Colonic mucosa (tissue), 4 donors: ENCODE measurements at regions not wholly inside any gene's neighbourhood (a gene's known extent, or its start where the extent isn't known, plus 50 kb on each side); places are given as distances from the start of the nearest gene placed in this dataset.
"Not testable (repeated sequence)": the region's sequence is repeated elsewhere in the genome, so short reads cannot be mapped to it uniquely, and the experiment has no call there.

ENCODE experiments used
- DNase-seq: peaks from one replicate; pipeline ENCODE4 v3.0.0-alpha.2; 2020
- H3K27ac ChIP-seq: fragments of 200-600 bp; one replicate; pipeline ENCODE4 v1.8.0; 2021
- H3K27me3 ChIP-seq: fragments of 200-600 bp; one replicate; pipeline ENCODE4 v1.8.0; 2021
- H3K36me3 ChIP-seq: fragments of 200-600 bp; one replicate; pipeline ENCODE4 v1.8.0; 2021
- H3K4me1 ChIP-seq: fragments of 200-600 bp; one replicate; pipeline ENCODE4 v1.8.0; 2021; ENCODE audit warnings: mild to moderate bottlenecking
- H3K4me3 ChIP-seq: fragments of 200-600 bp; one replicate; pipeline ENCODE4 v1.8.0; 2021
- H3K9ac ChIP-seq, 2 donors: one replicate each; pipeline ENCODE4 v1.7.0; 2013; ENCODE audit warnings: control low read depth in 2 of 2, low read depth in 2 of 2, low read length in 2 of 2
- H3K9me3 ChIP-seq: fragments of 200-600 bp; one replicate; pipeline ENCODE4 v1.8.0; 2021
- intact Hi-C: fragments of 100-400 bp; cut with DNase I; formaldehyde crosslinking; loops from one replicate; pipeline ENCODE4 v1.14.1; 2022
- TF ChIP-seq, protein P1 (sequence below): fragments of 200-600 bp; IDR thresholded peaks from one replicate; pipeline ENCODE4 v1.8.0; 2022; ENCODE audit warnings: antibody characterized with exemption, mild to moderate bottlenecking
- donor health status: healthy.
- donor health status: DM: no; HTN: no; CAD: no.
- donor health status: DM: no; HTN: no; CAD: no.

DNA sequence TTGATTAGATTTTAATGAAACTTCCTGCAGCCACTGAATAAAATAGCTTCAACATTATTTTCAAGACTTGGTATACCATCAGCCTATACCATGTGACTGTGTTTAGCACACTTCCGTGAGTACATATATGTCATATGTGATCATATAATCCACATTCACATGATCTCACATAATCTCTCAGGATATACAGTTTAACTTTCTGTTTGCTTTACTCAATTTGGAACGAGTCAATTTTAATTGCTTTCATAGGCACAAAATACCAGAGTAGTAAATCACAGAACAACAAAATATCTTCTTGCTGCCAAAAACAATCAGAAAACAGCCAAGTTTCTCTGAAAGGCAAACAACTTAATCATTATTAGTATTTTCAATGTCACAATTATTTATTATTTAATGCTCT lies 731.1 kb upstream of the DIAPH2 start:
- TF ChIP-seq, protein P1, sequence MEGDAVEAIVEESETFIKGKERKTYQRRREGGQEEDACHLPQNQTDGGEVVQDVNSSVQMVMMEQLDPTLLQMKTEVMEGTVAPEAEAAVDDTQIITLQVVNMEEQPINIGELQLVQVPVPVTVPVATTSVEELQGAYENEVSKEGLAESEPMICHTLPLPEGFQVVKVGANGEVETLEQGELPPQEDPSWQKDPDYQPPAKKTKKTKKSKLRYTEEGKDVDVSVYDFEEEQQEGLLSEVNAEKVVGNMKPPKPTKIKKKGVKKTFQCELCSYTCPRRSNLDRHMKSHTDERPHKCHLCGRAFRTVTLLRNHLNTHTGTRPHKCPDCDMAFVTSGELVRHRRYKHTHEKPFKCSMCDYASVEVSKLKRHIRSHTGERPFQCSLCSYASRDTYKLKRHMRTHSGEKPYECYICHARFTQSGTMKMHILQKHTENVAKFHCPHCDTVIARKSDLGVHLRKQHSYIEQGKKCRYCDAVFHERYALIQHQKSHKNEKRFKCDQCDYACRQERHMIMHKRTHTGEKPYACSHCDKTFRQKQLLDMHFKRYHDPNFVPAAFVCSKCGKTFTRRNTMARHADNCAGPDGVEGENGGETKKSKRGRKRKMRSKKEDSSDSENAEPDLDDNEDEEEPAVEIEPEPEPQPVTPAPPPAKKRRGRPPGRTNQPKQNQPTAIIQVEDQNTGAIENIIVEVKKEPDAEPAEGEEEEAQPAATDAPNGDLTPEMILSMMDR, result no peak
- intact Hi-C loops, result no loop called here
- no peaks in the 10 kb centered on the region for H3K4me1 ChIP-seq
- H3K4me3 ChIP-seq, result no peak overlapping the region
- no peak overlapping the region for H3K9ac ChIP-seq
- H3K9me3 ChIP-seq, result no peaks in the 10 kb centered on the region
- H3K27me3 ChIP-seq, result no peaks in the 10 kb centered on the region
- DNase-seq, result no peak
- no peaks in the 10 kb centered on the region for H3K36me3 ChIP-seq
- no peak overlapping the region for H3K27ac ChIP-seq

DNA sequence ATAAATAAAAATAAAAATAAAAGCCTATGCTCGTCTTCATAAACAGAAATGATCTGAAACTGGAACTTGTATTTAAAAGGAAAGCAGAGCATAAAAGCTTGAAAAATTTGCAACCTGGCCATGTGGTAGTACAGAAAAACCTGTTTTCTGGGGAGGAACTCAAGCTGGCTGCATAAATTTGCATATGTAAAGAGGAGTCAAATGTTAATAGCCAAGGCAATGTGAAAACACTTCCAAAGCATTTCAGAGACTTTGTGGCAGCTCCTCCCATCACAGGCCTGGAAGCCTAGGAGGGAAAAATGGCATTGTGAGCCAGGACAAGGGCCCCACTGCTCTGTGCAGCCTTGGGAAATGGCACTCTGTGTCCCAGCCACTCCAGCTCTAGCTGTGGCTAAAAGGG lies 727.9 kb upstream of the DIAPH2 start:
- intact Hi-C loops, result no loop called here
- H3K9ac ChIP-seq, result no peak overlapping the region
- H3K36me3 ChIP-seq, result no peaks in the 10 kb centered on the region
- no peaks in the 10 kb centered on the region for H3K9me3 ChIP-seq
- no peak overlapping the region for H3K4me3 ChIP-seq
- H3K4me1 ChIP-seq, result no peaks in the 10 kb centered on the region
- no peak for DNase-seq
- H3K27ac ChIP-seq, result no peak overlapping the region
- TF ChIP-seq, protein P1, result no peak
- H3K27me3 ChIP-seq, result no peaks in the 10 kb centered on the region

DNA sequence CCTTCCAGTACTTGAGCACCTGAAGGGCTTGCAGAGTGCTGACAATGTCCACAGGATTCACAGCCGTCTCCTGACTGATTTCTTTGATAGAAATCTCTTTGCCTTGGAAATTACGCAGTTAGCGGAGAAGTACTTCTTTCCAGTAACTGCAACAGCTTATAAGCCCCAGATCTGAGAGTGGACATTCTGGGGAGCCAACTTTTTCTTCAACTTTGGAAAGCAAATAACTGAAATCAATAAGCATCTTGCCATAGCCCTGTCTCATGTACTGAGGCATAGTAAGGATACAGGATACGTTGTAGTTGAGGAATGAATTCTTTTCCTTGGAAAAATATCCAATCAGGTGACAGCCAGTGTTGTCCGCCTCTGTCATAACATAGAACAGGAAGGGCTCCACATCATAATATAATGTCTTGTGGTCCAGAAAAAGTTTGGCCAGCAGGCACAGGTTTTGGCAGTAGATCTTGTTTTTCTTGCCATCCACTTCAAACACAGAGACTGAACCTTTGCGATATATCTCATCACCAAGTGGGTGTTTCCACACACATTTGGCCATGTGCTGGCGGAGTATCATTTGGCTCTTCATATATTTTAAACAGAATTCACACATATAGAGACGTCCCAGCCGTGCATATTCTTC lies 711.1 kb upstream of the DIAPH2 start:
- H3K4me3 ChIP-seq, intact Hi-C loops: not testable (repeated sequence)

GRCh38 chrX:95974096-95974470 lies 710.6 kb upstream of the DIAPH2 start:
- Histone ChIP-seq H3K9ac (no peak overlapping the region), H3K4me1 (no peaks in the 10 kb centered on the region), H3K9me3 (no peaks in the 10 kb centered on the region), H3K27ac (no peak overlapping the region), H3K36me3 (no peaks in the 10 kb centered on the region), H3K4me3 (no peak overlapping the region), H3K27me3 (no peaks in the 10 kb centered on the region)
- no peak for DNase-seq
- TF ChIP-seq, protein P1, result no peak
- intact Hi-C loops, result no loop called here

More for the DNA sequence above, 711.1 kb upstream of the DIAPH2 start:
- DNase-seq, H3K27me3 ChIP-seq, H3K4me1 ChIP-seq, H3K9ac ChIP-seq, H3K36me3 ChIP-seq, H3K27ac ChIP-seq, H3K9me3 ChIP-seq: not testable (repeated sequence)

GRCh38 chrX:95974890-95975289 lies 709.8 kb upstream of the DIAPH2 start:
- TF ChIP-seq, protein P1, result no peak
- no peaks in the 10 kb centered on the region for H3K9me3 ChIP-seq
- no peaks in the 10 kb centered on the region for H3K4me1 ChIP-seq
- intact Hi-C loops, result no loop called here
- no peaks in the 10 kb centered on the region for H3K36me3 ChIP-seq
- no peak overlapping the region for H3K9ac ChIP-seq
- no peak for DNase-seq
- H3K27ac ChIP-seq, result no peak overlapping the region
- H3K4me3 ChIP-seq, result no peak overlapping the region
- no peaks in the 10 kb centered on the region for H3K27me3 ChIP-seq

DNA sequence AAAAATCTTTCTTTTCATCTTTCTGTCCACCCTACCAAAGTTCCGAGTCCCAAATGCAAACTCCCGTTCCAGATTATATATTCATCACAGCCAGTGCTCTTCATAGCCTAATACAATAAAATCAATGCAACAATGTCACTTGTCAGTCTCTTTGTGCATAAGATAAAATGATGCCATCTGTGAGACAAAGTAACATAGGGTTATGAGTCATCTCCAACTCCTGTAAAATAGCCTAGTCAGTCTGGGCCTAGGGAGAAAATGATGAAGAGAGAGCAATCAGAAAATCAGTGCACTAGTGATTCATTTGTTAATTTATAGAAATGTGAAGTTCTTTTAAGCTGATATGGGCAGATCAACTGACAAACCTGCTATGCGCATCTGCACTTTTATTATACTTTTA lies 689.1 kb upstream of the DIAPH2 start:
- TF ChIP-seq, protein P1, result no peak
- Histone ChIP-seq H3K4me3 (no peak overlapping the region), H3K27ac (no peak overlapping the region), H3K9me3 (no peaks in the 10 kb centered on the region), H3K9ac (no peak overlapping the region), H3K36me3 (no peaks in the 10 kb centered on the region), H3K27me3 (no peaks in the 10 kb centered on the region), H3K4me1 (no peaks in the 10 kb centered on the region)
- DNase-seq, result no peak
- intact Hi-C loops, result no loop called here
